Stimulated activated naive CD4-positive, alpha-beta T cell treated with Interleukin-2 at 50 U/mL for 16 hours (primary cell): ENCODE measurements at regions not wholly inside any gene's neighbourhood (a gene's known extent, or its start where the extent isn't known, plus 50 kb on each side); places are given as distances from the start of the nearest gene placed in this dataset.
"Not testable (repeated sequence)": the region's sequence is repeated elsewhere in the genome, so short reads cannot be mapped to it uniquely, and the experiment has no call there.

ENCODE experiments used
- DNase-seq: peaks from one replicate; lab custom pipeline; 2025; lab: John Stamatoyannopoulos, UW

DNA sequence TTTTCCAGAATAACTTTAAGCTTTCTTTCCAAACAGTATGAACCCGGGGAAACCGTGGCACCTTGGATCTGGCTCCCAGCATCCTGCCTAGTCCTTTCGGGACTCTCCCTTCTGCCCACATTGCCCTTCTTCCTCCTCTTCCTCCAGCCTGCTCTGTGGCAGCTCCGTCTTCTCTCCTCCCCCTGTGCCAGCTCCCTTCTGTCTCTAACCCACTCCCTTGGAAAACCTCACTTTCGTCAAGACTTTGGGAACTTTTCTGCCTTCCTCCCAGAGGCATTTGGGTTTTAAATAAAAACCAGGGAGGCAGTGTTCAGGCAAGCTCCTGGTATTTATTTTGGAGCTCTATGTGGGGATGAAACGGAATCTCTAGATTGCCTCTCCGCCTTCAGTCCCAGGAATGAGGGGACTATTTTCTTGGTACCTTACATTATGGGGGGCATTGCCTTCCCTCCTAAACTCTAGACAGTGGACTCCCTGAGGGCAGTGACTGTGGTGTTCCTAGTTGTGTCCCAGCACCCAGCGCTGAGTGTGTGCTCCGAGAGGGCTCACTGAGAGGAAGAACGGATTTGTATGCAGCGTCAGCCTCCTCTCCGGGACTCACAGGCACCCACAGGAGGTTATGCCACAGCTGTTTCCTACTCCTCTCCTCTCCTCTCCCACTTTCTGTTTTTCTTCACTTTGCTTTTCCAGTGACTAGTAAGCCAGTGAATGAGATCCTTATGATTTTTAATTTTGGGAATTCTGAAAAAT is 105.4 kb upstream of the MRPS22 start:
- no peak for DNase-seq

DNA sequence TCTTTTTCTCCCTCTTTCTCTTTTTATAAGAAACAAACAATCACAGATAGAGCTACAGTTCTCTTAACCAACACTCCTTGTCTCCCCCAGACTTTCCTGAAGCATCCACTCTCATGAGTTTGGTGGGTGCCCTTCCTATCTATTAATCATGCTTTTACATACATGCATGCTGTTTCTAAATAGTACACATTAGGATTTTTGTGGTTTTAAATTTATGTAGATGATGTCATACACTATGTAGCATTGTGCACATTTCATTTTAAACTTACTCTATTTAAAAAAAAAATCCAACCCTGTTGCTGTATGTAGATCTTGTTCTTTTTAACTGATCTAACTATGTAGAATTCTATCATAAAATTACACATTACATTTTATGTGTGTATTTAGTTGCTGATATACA is 104.3 kb upstream of the MRPS22 start:
- no peak for DNase-seq

DNA sequence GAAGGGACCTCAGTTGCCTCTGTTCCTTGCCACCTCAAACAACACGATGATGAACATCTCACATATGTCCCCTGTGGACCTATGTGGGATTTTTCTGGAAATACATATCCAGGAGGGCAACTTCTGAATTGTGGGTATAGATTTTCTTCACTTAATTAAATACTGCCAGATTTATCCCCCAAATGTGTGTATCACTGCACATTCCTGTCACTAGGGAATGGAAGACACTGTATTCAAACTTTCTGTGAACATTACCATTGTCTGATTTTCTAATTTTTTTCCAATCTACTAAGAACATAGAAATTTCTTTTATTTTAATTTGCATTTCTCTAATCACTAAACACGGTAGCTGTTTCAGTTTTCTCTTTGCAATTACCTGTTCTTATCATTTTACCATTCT is 102.0 kb upstream of the MRPS22 start:
- no peak for DNase-seq

DNA sequence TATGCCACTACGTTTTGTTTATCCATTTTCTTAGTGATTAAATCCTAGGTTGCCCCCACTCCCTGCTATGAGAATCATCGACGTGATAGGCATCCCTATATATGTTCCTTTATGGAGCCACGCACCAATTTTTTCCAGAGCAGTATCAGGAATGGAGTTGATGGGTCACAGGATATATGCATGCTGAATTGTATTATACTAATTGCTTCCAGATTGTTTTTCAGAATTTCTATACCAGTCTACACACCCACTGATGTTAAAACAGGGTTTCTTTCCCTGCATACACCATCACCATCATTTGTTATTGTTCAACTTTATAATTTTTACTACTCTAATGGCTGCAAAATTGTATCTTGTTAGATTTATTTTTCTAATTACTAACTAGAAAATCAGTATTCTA is 100.1 kb upstream of the MRPS22 start:
- no peak for DNase-seq

DNA sequence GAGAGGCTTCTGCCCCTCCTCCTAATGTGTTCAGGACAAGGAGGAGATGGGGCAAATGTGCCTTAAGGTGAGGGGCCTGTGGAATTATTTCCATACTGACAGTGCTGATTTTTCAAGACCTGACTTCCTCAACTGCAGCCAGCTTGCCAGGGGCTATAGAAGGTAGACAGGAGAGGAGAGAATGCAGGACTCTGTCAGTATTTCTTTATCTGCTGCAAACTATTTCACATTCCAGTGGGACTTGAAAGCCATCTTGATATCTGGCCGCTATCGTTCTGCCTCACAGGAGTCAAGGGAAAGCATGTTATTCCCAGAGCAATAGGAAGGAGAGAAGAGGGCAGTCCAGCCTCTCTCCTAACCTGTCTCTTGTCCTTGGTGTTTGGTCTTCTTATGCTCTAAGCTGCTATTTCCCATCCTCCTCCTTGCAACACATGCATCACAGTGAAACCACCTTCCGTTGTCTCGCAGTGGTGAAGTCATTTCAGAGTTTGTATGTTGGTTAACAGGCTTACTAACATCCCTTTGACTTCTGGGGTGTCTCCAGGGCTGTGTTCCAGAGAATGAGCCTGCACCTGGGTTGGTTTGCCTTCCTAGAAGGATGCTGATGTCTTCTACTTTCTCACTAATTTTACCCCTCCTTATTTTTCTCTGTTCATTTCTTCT is 95.1 kb upstream of the MRPS22 start:
- DNase-seq = no peak

DNA sequence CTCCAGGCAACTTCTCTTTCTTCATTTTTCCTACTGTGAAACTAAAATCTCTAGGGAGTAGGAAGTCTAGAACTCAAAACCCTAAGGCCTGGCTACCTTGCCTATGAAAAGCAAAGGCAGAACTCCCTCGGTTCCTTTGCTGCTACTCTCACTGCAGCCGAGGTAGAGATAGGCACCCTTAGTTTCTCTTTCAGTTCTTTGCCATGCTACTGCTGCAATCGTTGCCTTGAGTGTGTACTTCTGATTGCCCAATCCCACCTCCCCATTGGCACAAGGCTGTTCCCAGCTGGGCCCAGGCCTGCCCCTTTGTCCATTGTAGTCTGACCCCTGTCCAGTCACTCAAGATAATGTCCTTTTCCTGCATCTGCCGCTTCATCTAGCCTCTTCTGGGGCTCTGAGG is 92.3 kb upstream of the MRPS22 start:
- no peak for DNase-seq

DNA sequence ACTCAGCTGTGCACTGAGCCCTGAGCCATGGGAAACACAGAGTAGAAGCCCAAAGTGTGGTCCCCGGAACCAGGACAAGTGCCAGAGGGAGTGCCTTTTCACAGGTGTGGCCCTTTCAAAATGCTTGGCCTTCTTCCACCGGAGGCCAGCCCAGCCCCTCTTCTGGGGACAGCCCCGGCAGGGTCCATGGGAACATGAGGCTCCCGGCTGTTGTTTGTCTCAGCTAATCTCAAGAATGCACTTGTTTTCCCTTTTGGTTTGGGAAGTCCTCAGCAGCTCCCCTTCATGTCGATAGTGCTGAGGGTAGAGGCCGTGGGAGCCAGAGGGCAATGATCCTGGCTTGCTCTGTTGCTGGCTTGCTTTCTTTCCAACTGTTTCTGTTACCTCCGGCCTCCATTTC is 91.1 kb upstream of the MRPS22 start:
- DNase-seq = no peak

DNA sequence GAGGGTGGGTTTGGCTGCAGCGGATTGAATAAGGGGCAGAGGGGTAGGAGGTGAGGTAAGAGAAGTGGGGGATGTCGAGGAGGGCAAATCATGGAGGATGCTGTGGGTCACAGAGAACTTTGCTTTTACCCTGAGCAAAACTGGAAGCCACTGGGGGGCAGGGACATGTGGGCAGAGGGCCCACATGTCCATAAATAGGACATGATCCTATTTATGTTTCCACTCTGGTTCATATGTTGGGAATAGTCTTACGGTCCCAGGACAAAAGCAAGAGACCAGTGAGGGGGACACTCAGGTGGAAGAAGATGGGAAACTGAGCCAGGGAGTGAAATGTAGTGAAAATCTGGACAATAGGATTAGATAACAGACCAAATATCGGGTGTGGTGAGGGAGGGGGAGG is 85.5 kb upstream of the MRPS22 start:
- DNase-seq = no peak

DNA sequence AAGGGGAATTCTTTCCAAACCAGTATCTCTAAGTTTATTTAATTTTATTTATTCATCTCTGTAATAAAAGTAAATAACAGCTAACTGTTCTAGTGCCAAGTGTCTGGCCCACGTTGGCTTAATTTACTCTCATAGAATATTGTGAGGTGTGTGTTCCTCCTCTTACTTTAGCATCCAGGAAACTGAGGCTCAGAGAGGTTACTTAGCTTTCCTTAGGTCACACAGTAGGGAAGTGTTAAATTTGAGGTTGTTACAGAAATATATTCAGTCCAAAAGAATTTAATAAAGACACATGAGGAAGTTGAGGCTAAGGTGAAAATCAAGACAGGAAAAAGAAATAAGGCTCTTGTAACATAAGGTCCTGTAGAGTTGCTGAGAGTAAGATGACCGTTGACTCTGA is 84.4 kb upstream of the MRPS22 start:
- DNase-seq = no peak

DNA sequence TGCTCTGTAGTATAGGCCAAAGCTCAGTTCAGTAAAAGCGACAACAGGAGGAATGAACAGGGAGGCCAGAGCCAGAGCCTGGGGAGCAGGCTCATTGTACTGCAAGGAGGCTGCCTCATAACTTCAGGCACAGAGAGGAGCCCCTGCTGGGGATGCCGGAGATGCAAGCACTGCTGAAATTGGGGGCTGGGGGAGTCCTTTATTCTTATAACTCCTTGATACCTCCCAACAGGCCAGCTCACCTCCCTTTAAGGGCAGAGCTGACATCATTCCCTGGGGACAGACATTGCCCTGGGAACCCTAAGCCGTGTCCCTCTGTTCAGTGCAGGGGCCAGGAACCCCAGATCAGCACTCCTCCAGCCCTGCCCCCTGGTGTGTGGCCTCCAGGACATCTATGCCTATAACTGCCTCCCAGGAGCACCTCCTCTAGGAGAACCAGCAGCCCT is 83.8 kb upstream of the MRPS22 start:
- no peak for DNase-seq

DNA sequence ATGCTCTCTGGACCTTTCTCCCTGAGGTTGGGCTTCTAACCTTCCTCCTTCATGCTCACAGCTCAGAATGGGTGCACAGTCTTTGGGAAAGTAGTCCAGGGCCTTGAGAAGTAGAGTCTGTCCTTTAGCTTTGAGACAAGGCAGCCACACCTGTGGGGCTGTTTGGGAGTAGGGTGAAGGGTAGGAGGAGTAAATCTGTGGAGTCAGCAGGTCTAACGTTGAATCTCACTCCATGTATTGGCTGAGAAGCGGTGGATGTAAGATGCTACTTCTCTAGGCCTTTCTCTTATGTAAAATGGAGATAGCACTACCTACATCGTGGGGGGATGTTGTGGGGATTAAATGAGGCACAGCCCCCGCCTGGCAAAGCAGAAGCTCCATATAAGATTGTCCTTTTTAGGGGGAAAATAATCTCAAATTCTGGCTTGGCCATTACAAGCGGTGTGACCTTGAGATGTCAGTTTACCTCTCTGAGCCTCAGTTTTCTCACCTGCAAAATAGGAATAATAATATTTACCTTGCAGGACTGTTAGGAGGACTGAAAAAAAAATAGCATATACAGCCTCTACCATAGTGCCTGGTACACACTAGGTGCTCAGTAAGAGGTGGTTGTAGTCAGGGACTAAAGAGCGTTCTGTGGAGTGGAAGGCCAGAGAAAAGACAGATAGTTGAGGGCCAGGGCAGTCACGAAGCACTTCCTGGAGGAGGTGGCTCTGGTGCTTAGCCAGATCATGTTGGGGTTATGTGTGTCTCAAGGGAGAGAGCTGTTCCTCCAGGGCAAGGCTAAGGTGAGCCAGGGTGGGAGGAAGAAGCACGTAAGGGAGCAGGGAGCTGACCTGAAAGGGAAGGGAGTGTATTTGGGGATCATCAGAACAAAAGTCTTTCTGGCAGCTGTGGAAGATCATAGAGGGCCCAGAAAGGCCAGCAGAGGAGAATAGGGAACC is 82.8 kb upstream of the MRPS22 start:
- DNase-seq = no peak

DNA sequence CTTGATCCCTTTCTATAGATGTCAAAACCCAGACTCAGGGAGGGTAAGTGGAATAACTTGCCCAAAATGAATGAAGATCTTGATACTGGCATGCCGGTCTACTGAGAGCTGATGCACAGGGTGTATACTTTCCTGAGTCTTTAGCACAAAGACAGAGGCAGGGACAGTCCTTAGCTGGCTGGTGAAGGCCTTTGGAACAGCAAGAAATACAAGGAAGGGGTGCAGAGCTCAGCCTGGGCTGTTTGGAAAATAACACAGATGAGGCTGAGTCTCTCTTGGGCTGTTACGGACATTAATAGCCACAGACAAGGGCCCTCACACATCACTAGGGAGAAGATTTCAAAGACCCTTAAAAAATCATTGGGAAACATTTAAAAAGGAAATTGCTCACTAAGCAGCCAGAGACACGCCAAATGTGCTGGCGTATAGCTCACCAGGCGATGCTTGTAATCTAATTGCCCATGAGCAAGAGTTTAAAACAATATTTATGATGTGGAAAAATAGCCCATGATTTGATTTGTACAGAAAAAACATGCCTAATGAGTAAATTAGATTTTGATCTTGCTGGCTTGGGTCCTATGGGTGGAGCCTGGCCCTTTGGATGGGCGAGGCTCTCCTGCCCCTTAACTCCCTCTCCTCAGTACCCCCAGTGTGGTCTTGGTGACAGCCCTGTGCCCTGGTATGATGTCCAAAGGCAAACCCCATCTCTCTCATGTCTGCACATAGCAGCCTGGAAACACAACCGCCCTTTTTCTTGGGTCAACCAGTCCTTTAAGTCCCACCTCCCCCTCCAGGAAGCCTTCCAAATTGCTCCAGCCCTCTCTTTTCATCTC is 81.8 kb upstream of the MRPS22 start:
- DNase-seq = no peak

DNA sequence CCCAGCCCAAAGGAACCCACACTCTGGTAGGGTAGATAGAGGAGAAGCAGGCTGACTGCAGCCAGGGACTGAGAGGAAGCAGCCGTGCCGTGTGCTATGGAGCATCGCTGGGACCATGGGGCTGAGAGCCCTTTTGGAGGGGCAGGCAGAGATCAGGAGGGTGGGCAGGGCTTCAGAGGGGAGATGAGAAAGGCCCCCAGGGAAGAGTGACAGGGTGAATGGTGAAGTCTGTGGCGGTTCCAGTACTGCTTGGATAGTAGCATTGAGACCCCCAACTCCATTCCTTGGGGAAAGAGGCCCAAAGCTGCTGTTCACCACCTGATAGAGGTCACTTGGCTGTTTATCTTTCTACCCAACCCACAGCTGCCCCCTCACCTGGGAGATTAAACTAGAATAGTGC is 80.0 kb upstream of the MRPS22 start:
- no peak for DNase-seq

DNA sequence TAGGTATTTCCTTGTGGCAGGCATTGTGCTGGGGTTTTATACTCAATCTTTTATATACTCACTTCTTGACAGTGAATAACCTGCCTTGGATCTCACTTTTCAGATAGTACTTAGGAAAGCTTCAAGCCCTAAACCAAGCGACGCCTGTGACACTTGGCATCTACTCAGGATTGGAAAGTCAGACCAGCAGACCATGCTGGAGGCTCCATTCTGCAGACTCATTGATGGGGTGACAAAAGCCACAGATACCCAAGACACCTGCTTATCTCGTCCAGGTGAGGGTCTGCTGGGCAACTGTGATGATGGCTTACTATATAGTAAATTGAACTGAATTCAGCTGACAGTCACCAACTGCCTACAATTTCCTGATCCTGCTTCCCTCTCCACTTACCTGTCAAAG is 79.4 kb upstream of the MRPS22 start:
- no peak for DNase-seq

DNA sequence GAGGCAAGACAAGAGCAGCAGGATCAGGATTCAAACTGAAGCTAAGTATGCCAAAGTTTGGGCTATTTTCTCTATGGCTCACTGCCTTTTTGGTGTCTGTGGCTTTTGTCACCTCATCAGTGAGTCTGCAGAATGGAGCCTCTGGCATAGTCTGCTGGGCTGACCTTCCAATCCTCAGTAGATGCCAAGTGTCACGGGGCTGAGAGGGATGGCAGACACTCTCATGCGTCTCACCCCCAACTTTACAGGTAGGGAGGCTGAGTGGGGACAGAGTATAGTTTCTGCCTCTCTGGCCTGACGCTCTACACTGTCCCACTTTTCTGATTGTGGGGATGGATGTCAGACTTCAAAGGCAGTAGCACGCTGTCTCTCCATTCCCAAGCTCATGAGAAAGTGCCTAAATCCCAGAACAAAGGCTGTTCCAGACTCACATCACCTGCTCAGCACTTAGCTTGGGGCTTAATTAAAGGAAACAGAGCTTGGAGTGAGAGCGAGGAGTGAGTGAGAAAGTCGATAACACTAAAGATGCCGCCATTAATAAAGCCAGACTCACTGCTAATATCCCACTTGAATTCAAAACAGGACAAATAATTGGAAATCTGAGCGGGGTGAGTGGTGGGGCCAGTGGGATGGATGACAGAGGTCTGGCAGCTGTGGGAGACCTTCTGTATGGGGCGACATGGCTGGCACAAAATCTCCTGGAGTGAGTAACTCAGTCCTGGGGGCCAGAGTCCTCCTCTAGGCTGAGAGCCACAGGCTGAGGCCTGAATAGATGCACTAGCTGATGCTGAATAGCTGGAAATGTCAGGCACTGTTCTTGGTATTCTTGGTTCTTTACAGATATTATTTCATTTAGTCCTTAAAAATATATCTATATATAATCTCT is 78.4 kb upstream of the MRPS22 start:
- no peak for DNase-seq

DNA sequence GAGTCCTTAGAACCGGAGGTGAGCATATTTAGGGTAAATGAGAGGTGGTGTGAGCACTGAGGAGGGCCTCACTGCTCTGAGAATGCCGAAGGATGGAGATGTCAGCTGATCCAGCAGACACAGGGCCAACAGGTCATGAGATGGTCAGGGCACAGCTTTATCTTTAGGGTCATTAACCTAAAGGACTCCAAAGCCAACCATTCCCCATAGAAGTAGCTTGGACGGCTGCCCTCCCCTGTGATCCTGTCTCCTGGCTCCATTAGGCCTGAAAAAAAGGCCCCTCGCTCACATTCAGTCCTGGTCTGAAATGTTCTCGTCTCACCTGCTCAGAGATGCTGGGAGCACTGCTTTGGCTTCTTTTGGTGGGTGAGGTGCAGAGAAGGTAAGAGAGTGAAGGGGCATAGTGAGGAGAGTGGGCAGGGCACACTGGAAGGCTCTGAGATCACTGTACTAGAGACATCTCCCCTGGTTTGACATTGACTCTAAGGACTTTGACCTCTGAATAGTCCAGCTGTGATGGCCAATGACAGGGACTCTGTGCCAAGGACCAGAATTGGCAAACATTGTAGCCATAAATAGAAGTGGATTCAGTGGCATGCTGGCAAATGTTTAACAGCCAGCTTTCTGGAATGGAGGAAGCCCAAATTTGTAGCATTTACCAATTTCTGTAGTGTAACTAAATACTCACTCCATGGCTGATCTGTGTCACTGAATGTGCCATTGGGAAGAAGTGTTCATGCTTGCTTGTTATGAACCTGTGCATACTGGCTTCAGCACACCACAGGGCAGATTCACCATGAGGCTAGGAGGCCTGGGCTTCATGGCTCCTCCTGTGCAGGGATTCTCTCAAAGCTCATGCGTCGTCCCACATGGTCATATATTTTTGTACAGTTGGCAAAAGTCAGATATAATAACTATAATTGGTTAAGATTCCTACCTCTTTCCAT is 76.2 kb upstream of the MRPS22 start:
- DNase-seq = no peak

DNA sequence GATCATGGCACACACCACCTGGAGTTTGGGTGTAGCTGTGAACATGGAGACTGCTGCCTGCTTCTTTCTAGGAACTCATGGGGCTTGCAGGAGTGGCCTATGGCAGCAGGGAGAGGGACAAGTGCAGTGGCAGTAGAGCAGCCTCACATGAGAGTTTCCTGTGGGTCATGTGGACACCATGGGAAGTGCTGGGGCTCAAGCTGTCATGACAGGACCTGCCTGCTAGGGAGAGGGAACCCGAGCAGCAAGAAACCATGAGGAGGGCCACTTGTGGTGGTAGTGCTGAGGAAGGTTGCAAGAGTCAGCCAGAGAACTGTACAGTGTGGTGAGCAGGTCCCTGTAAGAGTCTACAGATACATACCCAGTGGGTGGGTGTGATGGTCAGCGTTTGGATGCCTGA is 73.8 kb upstream of the MRPS22 start:
- DNase-seq = no peak

DNA sequence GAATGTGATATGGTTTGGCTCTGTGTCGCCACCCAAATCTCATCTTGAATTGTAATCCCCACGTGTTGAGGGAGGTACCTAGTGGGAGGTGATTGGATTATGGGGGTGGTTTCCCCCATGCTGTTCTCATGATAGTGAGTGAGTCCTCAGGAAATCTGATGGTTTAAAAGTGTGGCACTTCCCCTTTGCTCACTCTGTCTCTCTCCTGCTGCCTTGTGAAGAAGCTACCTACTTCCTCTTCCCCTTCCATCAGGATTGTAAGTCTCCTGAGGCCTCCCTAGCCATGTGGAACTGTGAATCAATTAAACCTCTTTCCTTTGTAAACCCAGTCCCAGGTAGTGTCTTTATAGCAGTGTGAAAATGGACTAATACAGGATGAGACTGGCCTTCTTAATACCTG is 73.2 kb upstream of the MRPS22 start:
- DNase-seq = not testable (repeated sequence)

DNA sequence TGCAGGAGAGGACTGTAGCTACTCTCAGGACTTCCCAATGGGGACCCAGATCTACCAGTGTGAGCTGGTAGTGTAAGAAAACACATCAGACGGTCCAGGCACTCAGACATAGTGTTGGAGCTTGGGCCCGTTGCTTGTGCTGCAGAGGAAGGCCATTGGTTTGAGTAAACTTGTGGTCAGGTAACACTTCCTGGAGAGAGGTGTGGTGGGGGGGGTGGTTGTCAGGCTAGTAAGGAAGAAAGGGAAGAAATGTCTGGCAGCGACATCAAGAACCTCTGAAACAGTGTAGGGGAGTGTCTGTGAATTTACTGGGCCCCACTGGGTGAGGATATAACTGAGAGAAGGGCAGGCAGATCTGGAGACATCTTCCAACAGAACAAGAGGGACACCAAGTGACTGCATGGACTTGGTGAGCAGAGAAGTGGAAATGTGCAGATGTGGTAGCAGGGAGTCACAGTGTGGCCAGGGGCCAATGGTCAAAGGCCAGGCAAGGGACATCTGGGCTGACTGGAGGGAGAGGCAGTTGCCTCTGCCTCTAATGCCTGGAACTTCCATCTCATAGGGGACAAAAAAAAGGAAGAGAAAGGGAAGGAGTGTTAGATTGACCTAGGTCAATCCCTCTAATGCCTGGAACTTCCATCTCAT is 63.7 kb upstream of the MRPS22 start:
- DNase-seq = no peak
